ENCODE measurements at regions not wholly inside any gene's neighbourhood (a gene's known extent, or its start where the extent isn't known, plus 50 kb on each side); places are given as distances from the start of the nearest gene placed in this dataset.

DNA sequence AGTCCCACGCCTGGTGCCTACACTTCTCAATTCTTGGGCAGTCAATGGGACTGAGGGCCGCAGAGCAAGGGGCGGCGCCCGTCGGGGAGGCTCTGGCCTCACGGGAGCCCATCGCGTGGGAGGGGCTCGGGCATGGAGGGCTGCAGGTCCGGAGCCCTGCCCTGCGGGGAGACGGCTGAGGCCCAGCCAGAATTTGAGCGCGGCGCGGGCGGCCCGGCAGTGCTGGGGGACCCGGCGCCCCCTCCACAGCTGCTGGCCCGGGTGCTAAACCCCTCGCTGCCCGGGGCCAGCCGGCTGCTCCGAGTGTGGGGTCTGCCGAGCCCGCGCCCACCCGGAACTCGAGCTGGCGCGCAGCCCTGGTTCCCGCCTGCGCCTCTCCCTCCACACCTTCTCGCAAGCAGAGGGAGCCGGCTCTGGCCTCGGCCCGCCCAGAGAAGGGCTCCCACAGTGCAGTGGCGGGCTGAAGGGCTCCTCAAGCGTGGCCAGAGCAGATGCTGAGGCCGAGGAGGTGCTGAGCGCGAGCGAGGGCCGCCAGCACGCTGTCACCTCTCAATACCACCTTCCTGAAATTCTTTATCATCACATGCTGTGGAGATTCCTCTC, 58.5 kb downstream of the BAK1 start:
- POLR2A ChIA-PET: no interaction called here
- Histone ChIP-seq H3K4me1 (ENCODE audit: control insufficient read depth in 2 of 2, insufficient read depth in 2 of 2, low read length in 2 of 2) (no peaks in the 10 kb centered on the region), H3K79me2 (ENCODE audit: control insufficient read depth, insufficient read depth, low read length) (no peaks in the 10 kb centered on the region), H2AFZ (ENCODE audit: insufficient read depth, low read depth, low read length, poor library complexity, severe bottlenecking) (no peak overlapping the region), H3K9me3 (ENCODE audit: control extremely low read depth in 1 of 3, control insufficient read depth in 2 of 3, insufficient read depth in 1 of 3, low read length in 2 of 3) (peaks cover 0 to 4% (median 0%) of the 10 kb centered on the region in 3 donors), H3K27me3 (replicated peaks in 1 of 4; ENCODE audit: control extremely low read depth in 1 of 4, control insufficient read depth in 3 of 4, insufficient read depth in 4 of 4, low read length in 3 of 4) (no peaks in the 10 kb centered on the region), H4K20me1 (ENCODE audit: control insufficient read depth, insufficient read depth, low read length, poor library complexity, severe bottlenecking) (no peaks in the 10 kb centered on the region), H3K4me3 (ENCODE audit: control extremely low read depth in 1 of 5, extremely low read depth in 1 of 5, insufficient read depth in 1 of 5, low read depth in 2 of 5, low read length in 4 of 5) (no peak overlapping the region), H3K36me3 (replicated peaks in 1 of 2; ENCODE audit: control extremely low read depth in 1 of 2, control insufficient read depth in 1 of 2, extremely low read depth in 1 of 2, insufficient read depth in 2 of 2, low read length in 1 of 2) (no peaks in the 10 kb centered on the region), H3K9ac (ENCODE audit: low read length) (no peak overlapping the region), H3K27ac (ENCODE audit: low read length in 2 of 2) (no peak overlapping the region), H3K4me2 (replicated peaks; ENCODE audit: low read depth, low read length, poor library complexity, severe bottlenecking) (no peak overlapping the region)
- Mint-ChIP-seq H3K27ac (no peak overlapping the region), H3K4me3 (no peak overlapping the region), H3K9me3 (ENCODE audit: insufficient read depth) (peaks cover 3% of the 10 kb centered on the region), H3K27me3 (peaks cover 6% of the 10 kb centered on the region), H3K4me1 (no peaks in the 10 kb centered on the region)
- WGBS (ENCODE audit: insufficient coverage): 92% methylated on average over 43 of the region's 47 CpGs
- CTCF ChIA-PET: no interaction called here
- TF ChIP-seq, protein P1, sequence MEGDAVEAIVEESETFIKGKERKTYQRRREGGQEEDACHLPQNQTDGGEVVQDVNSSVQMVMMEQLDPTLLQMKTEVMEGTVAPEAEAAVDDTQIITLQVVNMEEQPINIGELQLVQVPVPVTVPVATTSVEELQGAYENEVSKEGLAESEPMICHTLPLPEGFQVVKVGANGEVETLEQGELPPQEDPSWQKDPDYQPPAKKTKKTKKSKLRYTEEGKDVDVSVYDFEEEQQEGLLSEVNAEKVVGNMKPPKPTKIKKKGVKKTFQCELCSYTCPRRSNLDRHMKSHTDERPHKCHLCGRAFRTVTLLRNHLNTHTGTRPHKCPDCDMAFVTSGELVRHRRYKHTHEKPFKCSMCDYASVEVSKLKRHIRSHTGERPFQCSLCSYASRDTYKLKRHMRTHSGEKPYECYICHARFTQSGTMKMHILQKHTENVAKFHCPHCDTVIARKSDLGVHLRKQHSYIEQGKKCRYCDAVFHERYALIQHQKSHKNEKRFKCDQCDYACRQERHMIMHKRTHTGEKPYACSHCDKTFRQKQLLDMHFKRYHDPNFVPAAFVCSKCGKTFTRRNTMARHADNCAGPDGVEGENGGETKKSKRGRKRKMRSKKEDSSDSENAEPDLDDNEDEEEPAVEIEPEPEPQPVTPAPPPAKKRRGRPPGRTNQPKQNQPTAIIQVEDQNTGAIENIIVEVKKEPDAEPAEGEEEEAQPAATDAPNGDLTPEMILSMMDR (IDR thresholded peaks at IDR 0.05): no peak
- TF ChIP-seq EZH2 (IDR thresholded peaks at IDR 0.05; ENCODE audit: borderline replicate concordance, insufficient read depth, low read depth, low read length, poor library complexity, severe bottlenecking): no peak
- intact Hi-C loops (cut with micrococcal nuclease): no loop called here
- DNase-seq (no peak), ATAC-seq (ENCODE audit: low read depth) (no peak)

Measured in B cell (primary cell).